ENCODE measurements at regions not wholly inside any gene's neighbourhood (a gene's known extent, or its start where the extent isn't known, plus 50 kb on each side); places are given as distances from the start of the nearest gene placed in this dataset.
"Not testable (repeated sequence)": the region's sequence is repeated elsewhere in the genome, so short reads cannot be mapped to it uniquely, and the experiment has no call there.

DNA sequence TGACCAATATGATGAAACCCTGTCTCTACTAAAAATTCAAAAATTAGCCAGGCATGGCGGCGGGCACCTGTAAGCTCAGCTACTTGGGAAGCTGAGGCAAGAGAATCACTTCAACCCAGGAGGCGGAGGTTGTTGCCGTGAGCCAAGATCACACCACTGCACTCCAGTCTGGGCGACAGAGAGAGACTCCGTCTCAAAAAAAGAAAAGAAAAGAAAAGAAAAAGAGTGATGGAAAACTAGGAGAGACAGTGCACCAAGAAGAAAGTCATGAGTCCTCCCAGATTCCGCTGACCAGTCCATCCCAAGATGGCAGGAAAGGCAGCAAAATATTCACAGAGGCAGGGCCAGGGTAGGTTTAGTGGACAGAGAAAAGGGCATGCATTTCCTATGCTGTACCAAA lies 226.9 kb downstream of the ASMT start:
- intact Hi-C loops (cut with DNase I; ENCODE audit: low total_unique reads) = loop anchor here (10.0 kb wide), 1 partner anchor 97 kb away; no protein-coding TSS in a partner anchor
- H3K27me3 ChIP-seq = no peaks in the 10 kb centered on the region
- H3K36me3 ChIP-seq = no peaks in the 10 kb centered on the region
- H3K27ac ChIP-seq = no peak overlapping the region
- H3K4me1 ChIP-seq = no peaks in the 10 kb centered on the region
- TF ChIP-seq, protein P1, sequence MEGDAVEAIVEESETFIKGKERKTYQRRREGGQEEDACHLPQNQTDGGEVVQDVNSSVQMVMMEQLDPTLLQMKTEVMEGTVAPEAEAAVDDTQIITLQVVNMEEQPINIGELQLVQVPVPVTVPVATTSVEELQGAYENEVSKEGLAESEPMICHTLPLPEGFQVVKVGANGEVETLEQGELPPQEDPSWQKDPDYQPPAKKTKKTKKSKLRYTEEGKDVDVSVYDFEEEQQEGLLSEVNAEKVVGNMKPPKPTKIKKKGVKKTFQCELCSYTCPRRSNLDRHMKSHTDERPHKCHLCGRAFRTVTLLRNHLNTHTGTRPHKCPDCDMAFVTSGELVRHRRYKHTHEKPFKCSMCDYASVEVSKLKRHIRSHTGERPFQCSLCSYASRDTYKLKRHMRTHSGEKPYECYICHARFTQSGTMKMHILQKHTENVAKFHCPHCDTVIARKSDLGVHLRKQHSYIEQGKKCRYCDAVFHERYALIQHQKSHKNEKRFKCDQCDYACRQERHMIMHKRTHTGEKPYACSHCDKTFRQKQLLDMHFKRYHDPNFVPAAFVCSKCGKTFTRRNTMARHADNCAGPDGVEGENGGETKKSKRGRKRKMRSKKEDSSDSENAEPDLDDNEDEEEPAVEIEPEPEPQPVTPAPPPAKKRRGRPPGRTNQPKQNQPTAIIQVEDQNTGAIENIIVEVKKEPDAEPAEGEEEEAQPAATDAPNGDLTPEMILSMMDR (IDR thresholded peaks at IDR 0.05) = no peak
- no peak for TF ChIP-seq POLR2AphosphoS5 (IDR thresholded peaks at IDR 0.05)
- no peak for TF ChIP-seq POLR2A (IDR thresholded peaks at IDR 0.05)
- DNase-seq (ENCODE audit: low spot score in 2 of 2) = no peak
- no peak overlapping the region for H3K4me3 ChIP-seq
- peaks cover 10 to 15% of the 10 kb centered on the region in 2 donors for H3K9me3 ChIP-seq

GRCh38 chrX:1847000-1847399 lies 232.1 kb downstream of the ASMT start:
- not testable (repeated sequence) for DNase-seq (ENCODE audit: low spot score in 2 of 2); H3K27ac ChIP-seq
- intact Hi-C loops (cut with DNase I; ENCODE audit: low total_unique reads) = loop anchor here (10.0 kb wide), 1 partner anchor 102 kb away; no protein-coding TSS in a partner anchor

DNA sequence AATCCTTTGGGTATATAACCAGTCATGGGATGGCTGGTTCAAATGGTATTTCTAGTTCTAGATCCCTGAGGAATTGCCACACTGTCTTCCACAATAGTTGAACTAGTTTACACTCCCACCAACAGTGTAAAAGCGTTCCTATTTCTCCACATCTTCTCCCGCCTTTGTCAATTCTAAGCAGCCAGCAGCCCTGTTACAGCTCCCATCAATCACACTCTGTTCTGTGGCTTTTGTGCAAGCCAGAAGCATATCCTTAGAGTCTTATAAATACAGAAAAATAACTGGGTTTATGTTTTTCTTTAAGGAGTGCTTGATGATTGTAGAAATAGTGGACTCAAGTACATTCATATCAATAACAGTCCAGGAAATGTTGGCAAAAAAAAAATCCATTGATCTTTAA lies 232.9 kb downstream of the ASMT start:
- H3K4me3 ChIP-seq; H3K9me3 ChIP-seq; H3K27ac ChIP-seq; DNase-seq (ENCODE audit: low spot score in 2 of 2); H3K4me1 ChIP-seq; H3K36me3 ChIP-seq; H3K27me3 ChIP-seq: not testable (repeated sequence)
- intact Hi-C loops (cut with DNase I; ENCODE audit: low total_unique reads) = loop anchor here (10.0 kb wide), 1 partner anchor 103 kb away; no protein-coding TSS in a partner anchor

More at GRCh38 chrX:1847000-1847399, 232.1 kb downstream of the ASMT start:
- H3K9me3 ChIP-seq, H3K4me1 ChIP-seq, H3K27me3 ChIP-seq, H3K36me3 ChIP-seq, H3K4me3 ChIP-seq: not testable (repeated sequence)

DNA sequence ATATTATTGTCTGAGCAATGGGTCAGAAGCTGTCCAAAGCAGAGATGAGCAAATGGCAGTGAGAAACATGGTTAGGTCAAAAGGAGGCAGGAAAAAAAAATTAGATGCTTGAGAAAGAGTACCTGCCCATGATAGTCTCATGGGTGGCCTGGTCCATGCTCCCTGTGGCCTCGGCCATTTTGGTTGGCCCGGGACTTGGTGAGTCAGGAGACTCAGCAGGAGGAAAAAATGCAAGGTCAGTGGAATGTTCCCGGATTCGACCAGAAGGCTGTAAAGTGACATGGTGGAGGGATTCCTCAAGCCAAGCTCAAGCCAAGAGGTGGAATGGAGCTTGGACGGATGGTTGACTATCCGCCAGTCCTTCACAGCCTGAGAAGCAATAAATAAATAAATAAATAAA lies 236.7 kb downstream of the ASMT start:
- Histone ChIP-seq H3K9me3 (peaks cover 0 to under 1% of the 10 kb centered on the region in 2 donors), H3K4me3 (no peak overlapping the region), H3K27me3 (no peaks in the 10 kb centered on the region), H3K4me1 (no peaks in the 10 kb centered on the region), H3K27ac (no peak overlapping the region), H3K36me3 (no peaks in the 10 kb centered on the region)
- intact Hi-C loops (cut with DNase I; ENCODE audit: low total_unique reads) = no loop called here
- DNase-seq (ENCODE audit: low spot score in 2 of 2) = no peak
- TF ChIP-seq, protein P1 (IDR thresholded peaks at IDR 0.05) = no peak
- TF ChIP-seq POLR2A (IDR thresholded peaks at IDR 0.05) = no peak
- no peak for TF ChIP-seq POLR2AphosphoS5 (IDR thresholded peaks at IDR 0.05)

- intact Hi-C loops (cut with DNase I; ENCODE audit: low total_unique reads) = no loop called here
- Histone ChIP-seq H3K27me3 (no peaks in the 10 kb centered on the region), H3K27ac (no peak overlapping the region), H3K4me3 (no peak overlapping the region), H3K4me1 (no peaks in the 10 kb centered on the region), H3K9me3 (no peaks in the 10 kb centered on the region), H3K36me3 (no peaks in the 10 kb centered on the region)
- TF ChIP-seq, protein P1 (IDR thresholded peaks at IDR 0.05) = no peak
- TF ChIP-seq POLR2AphosphoS5 (IDR thresholded peaks at IDR 0.05) (no peak), POLR2A (IDR thresholded peaks at IDR 0.05) (no peak)
- DNase-seq (ENCODE audit: low spot score in 2 of 2) = no peak
These were observed 237.2 kb downstream of the ASMT start for GRCh38 chrX:1852082-1852481.

- TF ChIP-seq, protein P1 (IDR thresholded peaks at IDR 0.05) = no peak
- TF ChIP-seq POLR2AphosphoS5 (IDR thresholded peaks at IDR 0.05) (no peak), POLR2A (IDR thresholded peaks at IDR 0.05) (no peak)
- intact Hi-C loops (cut with DNase I; ENCODE audit: low total_unique reads) = no loop called here
- Histone ChIP-seq H3K4me1 (no peaks in the 10 kb centered on the region), H3K36me3 (no peaks in the 10 kb centered on the region), H3K27ac (no peak overlapping the region), H3K27me3 (no peaks in the 10 kb centered on the region), H3K4me3 (no peak overlapping the region), H3K9me3 (peaks cover 0 to 5% of the 10 kb centered on the region in 2 donors)
- no peak for DNase-seq (ENCODE audit: low spot score in 2 of 2)
These were observed 238.6 kb downstream of the ASMT start for GRCh38 chrX:1853447-1853846.
